Loucy (cell line): ENCODE measurements at regions not wholly inside any gene's neighbourhood (a gene's known extent, or its start where the extent isn't known, plus 50 kb on each side); places are given as distances from the start of the nearest gene placed in this dataset.

Experiments
- H2AFZ ChIP-seq: fragments of 200-600 bp; sonication (generic); 2 replicates; pipeline ENCODE4 v1.6.0; 2016; ENCODE audit warnings: antibody characterized with exemption, mild to moderate bottlenecking, low read length, moderate library complexity
- H3F3A ChIP-seq: fragments of 200-600 bp; 2 replicates; pipeline ENCODE4 v1.6.0; 2016; ENCODE audit warnings: antibody characterized with exemption, low read depth, mild to moderate bottlenecking
- H3K27me3 ChIP-seq: fragments of 200-600 bp; sonication (generic); 2 replicates; pipeline ENCODE4 v1.6.1; 2014; ENCODE audit warnings: low read length, mild to moderate bottlenecking; ENCODE audit not compliant: insufficient read depth, poor library complexity, severe bottlenecking
- H3K36me3 ChIP-seq: fragments of 200-600 bp; sonication (generic); 2 replicates; pipeline ENCODE4 v1.6.1; 2016; ENCODE audit warnings: low read length; ENCODE audit not compliant: insufficient read depth
- H3K4me1 ChIP-seq: fragments of 200-600 bp; sonication (generic); 2 replicates; pipeline ENCODE4 v1.5.1; 2014; ENCODE audit warnings: low read length, mild to moderate bottlenecking; ENCODE audit not compliant: insufficient read depth, poor library complexity, severe bottlenecking
- H3K4me2 ChIP-seq: fragments of 200-600 bp; sonication (generic); 2 replicates; pipeline ENCODE4 v1.6.0; 2014; ENCODE audit warnings: antibody characterized with exemption, low read length, low read depth, mild to moderate bottlenecking; ENCODE audit not compliant: poor library complexity, severe bottlenecking
- H3K4me3 ChIP-seq: fragments of 200-600 bp; sonication (generic); 2 replicates; pipeline ENCODE4 v1.5.1; 2014; ENCODE audit warnings: low read length, mild to moderate bottlenecking, mixed read lengths; ENCODE audit not compliant: poor library complexity, severe bottlenecking
- H3K79me2 ChIP-seq: fragments of 200-600 bp; sonication (generic); 2 replicates; pipeline ENCODE4 v1.6.1; 2014; ENCODE audit warnings: low read length; ENCODE audit not compliant: insufficient read depth
- H3K9ac ChIP-seq: fragments of 200-600 bp; sonication (generic); 2 replicates; pipeline ENCODE4 v1.6.0; 2014; ENCODE audit warnings: mild to moderate bottlenecking, low read depth, low read length, moderate library complexity; ENCODE audit not compliant: poor library complexity, severe bottlenecking
- H3K9me2 ChIP-seq: fragments of 200-600 bp; sonication (generic); replicated peaks from 2 replicates; pipeline ENCODE4 v1.6.1; 2016; ENCODE audit warnings: low read depth, low read length, mixed read lengths
- H3K9me3 ChIP-seq: fragments of 200-600 bp; sonication (generic); 2 replicates; pipeline ENCODE4 v1.6.1; 2014; ENCODE audit warnings: mild to moderate bottlenecking, antibody characterized with exemption, low read length, low read depth; ENCODE audit not compliant: insufficient read depth
- H4K20me1 ChIP-seq: fragments of 200-600 bp; sonication (generic); 2 replicates; pipeline ENCODE4 v1.6.0; 2014; ENCODE audit warnings: antibody characterized with exemption, low read length, mild to moderate bottlenecking; ENCODE audit not compliant: insufficient read depth, poor library complexity, severe bottlenecking
- EZH2phosphoT487 ChIP-seq: fragments of 200-600 bp; IDR thresholded peaks from 2 replicates; pipeline ENCODE4 v1.6.1; 2018; ENCODE audit warnings: antibody characterized with exemption, mild to moderate bottlenecking, moderate library complexity, borderline replicate concordance
- TF ChIP-seq, protein P1 (sequence below): fragments of 200-600 bp; sonication (generic); conservative IDR thresholded peaks from 2 replicates; pipeline ENCODE4 v1.5.1; 2014; ENCODE audit warnings: mild to moderate bottlenecking, antibody characterized with exemption, low read length

DNA sequence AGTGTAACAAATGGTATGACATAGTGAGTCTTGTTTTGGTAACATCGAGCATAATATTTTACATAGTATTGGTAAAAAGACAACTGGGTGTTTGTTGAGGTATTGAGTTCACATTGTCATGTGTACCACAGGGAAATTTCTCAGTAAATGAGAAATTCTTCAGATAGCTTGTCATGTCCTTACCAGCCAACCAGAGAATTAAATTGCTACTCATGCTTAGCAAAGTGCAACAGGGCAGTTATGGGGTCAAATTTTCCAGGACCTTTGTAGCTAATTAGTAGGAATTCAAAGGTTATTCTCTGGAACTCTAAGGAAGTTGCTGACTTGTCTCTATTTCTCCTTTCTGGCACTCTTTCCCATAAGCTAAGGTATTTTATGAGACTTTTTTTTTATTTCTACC, 595.7 kb downstream of the EFNA5 start:
- no peaks in the 10 kb centered on the region for H3K79me2 ChIP-seq
- no peaks in the 10 kb centered on the region for H3K27me3 ChIP-seq
- TF ChIP-seq, protein P1, sequence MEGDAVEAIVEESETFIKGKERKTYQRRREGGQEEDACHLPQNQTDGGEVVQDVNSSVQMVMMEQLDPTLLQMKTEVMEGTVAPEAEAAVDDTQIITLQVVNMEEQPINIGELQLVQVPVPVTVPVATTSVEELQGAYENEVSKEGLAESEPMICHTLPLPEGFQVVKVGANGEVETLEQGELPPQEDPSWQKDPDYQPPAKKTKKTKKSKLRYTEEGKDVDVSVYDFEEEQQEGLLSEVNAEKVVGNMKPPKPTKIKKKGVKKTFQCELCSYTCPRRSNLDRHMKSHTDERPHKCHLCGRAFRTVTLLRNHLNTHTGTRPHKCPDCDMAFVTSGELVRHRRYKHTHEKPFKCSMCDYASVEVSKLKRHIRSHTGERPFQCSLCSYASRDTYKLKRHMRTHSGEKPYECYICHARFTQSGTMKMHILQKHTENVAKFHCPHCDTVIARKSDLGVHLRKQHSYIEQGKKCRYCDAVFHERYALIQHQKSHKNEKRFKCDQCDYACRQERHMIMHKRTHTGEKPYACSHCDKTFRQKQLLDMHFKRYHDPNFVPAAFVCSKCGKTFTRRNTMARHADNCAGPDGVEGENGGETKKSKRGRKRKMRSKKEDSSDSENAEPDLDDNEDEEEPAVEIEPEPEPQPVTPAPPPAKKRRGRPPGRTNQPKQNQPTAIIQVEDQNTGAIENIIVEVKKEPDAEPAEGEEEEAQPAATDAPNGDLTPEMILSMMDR, result no peak
- TF ChIP-seq EZH2phosphoT487, result no peak
- H3K4me2 ChIP-seq, result no peak overlapping the region
- H2AFZ ChIP-seq, result no peak overlapping the region
- no peaks in the 10 kb centered on the region for H4K20me1 ChIP-seq
- no peak overlapping the region for H3K4me3 ChIP-seq
- H3F3A ChIP-seq, result no peaks in the 10 kb centered on the region
- no peaks in the 10 kb centered on the region for H3K9me3 ChIP-seq
- no peak overlapping the region for H3K9ac ChIP-seq
- H3K36me3 ChIP-seq, result no peaks in the 10 kb centered on the region
- no peaks in the 10 kb centered on the region for H3K9me2 ChIP-seq
- H3K4me1 ChIP-seq, result no peaks in the 10 kb centered on the region

DNA sequence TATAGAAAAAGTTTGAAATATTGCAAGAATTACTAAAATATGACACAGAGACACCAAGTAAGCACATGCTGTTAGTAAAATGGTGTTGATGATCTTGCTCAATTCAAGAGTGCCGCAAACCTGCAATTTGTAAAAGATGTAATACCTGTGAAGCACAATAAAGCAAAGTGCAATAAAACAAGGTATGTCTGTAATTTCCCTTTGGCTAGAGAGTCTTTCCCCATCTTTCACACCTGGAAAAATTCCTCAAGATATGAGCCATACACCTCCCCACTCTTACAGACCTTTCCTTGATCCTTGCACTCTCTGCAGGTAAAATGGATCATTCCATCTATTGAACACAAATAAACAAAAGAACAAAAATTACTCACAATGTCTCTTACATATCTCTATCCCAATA, 597.8 kb downstream of the EFNA5 start:
- Histone ChIP-seq H3K9me3 (no peaks in the 10 kb centered on the region), H3K79me2 (no peaks in the 10 kb centered on the region), H3K36me3 (no peaks in the 10 kb centered on the region), H3F3A (no peaks in the 10 kb centered on the region), H2AFZ (no peak overlapping the region), H3K9me2 (no peaks in the 10 kb centered on the region), H3K27me3 (no peaks in the 10 kb centered on the region), H3K4me3 (no peak overlapping the region), H3K4me2 (no peak overlapping the region), H3K9ac (no peak overlapping the region), H3K4me1 (no peaks in the 10 kb centered on the region), H4K20me1 (no peaks in the 10 kb centered on the region)
- TF ChIP-seq EZH2phosphoT487, result no peak
- TF ChIP-seq, protein P1, result no peak

DNA sequence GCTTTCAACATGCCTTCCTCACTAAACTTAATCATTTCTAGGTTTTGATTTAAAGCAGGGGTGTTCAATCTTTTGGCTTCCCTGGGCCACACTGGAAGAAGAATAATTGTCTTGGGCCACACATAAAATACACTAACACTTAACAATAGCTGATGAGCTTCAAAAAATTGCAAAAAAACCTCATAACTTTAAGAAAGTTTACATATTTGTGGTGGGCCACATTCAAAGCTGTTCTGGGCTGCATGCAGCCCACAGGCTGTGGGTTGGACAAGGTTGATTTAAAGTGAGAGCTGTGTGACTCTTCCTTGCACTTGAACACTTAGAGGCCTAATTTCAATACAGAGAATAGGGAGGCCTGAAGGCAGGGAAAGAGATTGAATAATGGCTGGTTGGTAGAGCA, 598.3 kb downstream of the EFNA5 start:
- H4K20me1 ChIP-seq, result no peaks in the 10 kb centered on the region
- no peaks in the 10 kb centered on the region for H3K79me2 ChIP-seq
- H3K4me2 ChIP-seq, result no peak overlapping the region
- H3F3A ChIP-seq, result no peaks in the 10 kb centered on the region
- TF ChIP-seq, protein P1, result no peak
- no peak for TF ChIP-seq EZH2phosphoT487
- no peaks in the 10 kb centered on the region for H3K9me3 ChIP-seq
- no peak overlapping the region for H3K4me3 ChIP-seq
- H2AFZ ChIP-seq, result no peak overlapping the region
- H3K36me3 ChIP-seq, result no peaks in the 10 kb centered on the region
- H3K27me3 ChIP-seq, result no peaks in the 10 kb centered on the region
- H3K4me1 ChIP-seq, result no peaks in the 10 kb centered on the region
- no peak overlapping the region for H3K9ac ChIP-seq
- no peaks in the 10 kb centered on the region for H3K9me2 ChIP-seq
